GM21825 (cell line): ENCODE measurements at regions not wholly inside any gene's neighbourhood (a gene's known extent, or its start where the extent isn't known, plus 50 kb on each side); places are given as distances from the start of the nearest gene placed in this dataset.
"Not testable (repeated sequence)": the region's sequence is repeated elsewhere in the genome, so short reads cannot be mapped to it uniquely, and the experiment has no call there.

ENCODE experiments used
- ATAC-seq: cut with Tn5 transposase; IDR thresholded peaks from one replicate; pipeline ENCODE4 v1.9.1; 2021; ENCODE audit warnings: mild to moderate bottlenecking, moderate library complexity; ENCODE audit not compliant: unreplicated experiment

- no peak for ATAC-seq
Measured at GRCh38 chr15:77881950-77882349, 195.6 kb downstream of the TBC1D2B start.

GRCh38 chr15:77881535-77881934 lies 196.0 kb downstream of the TBC1D2B start:
- not testable (repeated sequence) for ATAC-seq

GRCh38 chr15:77879466-77879865 lies 198.0 kb downstream of the TBC1D2B start:
- ATAC-seq: not testable (repeated sequence)

GRCh38 chr15:77877869-77878577 lies 199.5 kb downstream of the TBC1D2B start:
- ATAC-seq: no peak

GRCh38 chr15:77876107-77876820 lies 201.2 kb downstream of the TBC1D2B start:
- not testable (repeated sequence) for ATAC-seq

- ATAC-seq: not testable (repeated sequence)
Measured at GRCh38 chr15:77875066-77875721, 202.3 kb downstream of the TBC1D2B start.

- no peak for ATAC-seq
Measured at GRCh38 chr15:77874063-77874462, 203.4 kb downstream of the TBC1D2B start.

- ATAC-seq: not testable (repeated sequence)
Measured at GRCh38 chr15:77872521-77873425, 204.7 kb downstream of the TBC1D2B start.

GRCh38 chr15:77871852-77872371 lies 205.6 kb downstream of the TBC1D2B start:
- no peak for ATAC-seq

GRCh38 chr15:77870195-77871065 lies 207.1 kb downstream of the TBC1D2B start:
- ATAC-seq: no peak

GRCh38 chr15:77869021-77869895 lies 208.3 kb downstream of the TBC1D2B start:
- no peak for ATAC-seq

GRCh38 chr15:77868048-77868629 lies 209.4 kb downstream of the TBC1D2B start:
- ATAC-seq: not testable (repeated sequence)

- ATAC-seq: no peak
Measured at GRCh38 chr15:77867266-77868047, 210.1 kb downstream of the TBC1D2B start.

- no peak for ATAC-seq
Measured at GRCh38 chr15:77866596-77867125, 210.8 kb downstream of the TBC1D2B start.

GRCh38 chr15:77866186-77866585 lies 211.3 kb downstream of the TBC1D2B start:
- ATAC-seq: no peak

GRCh38 chr15:77865701-77866100 lies 211.8 kb downstream of the TBC1D2B start:
- no peak for ATAC-seq

GRCh38 chr15:77865106-77865610 lies 212.4 kb downstream of the TBC1D2B start:
- ATAC-seq: no peak
